ENCODE measurements at regions not wholly inside any gene's neighbourhood (a gene's known extent, or its start where the extent isn't known, plus 50 kb on each side); places are given as distances from the start of the nearest gene placed in this dataset.
A peak's percentile ranks its signal among the peaks of the same experiment; 100 is the strongest.
"Not testable (repeated sequence)": the region's sequence is repeated elsewhere in the genome, so short reads cannot be mapped to it uniquely, and the experiment has no call there.

- no peak for ATAC-seq
- intact Hi-C loops (cut with DNase I), result no loop called here
Measured at GRCh38 chr1:68758666-68759209, 261.9 kb upstream of the DEPDC1 start.

GRCh38 chr1:68767941-68768340 lies 271.1 kb upstream of the DEPDC1 start:
- no peak for ATAC-seq
- intact Hi-C loops (cut with DNase I), result loop anchor here (2.0 kb wide), 1 partner anchor 57 kb away; no protein-coding TSS in a partner anchor
- no peak for DNase-seq (ENCODE audit: low spot score)

More at GRCh38 chr1:68758666-68759209, 261.9 kb upstream of the DEPDC1 start:
- no peak for DNase-seq (ENCODE audit: low spot score)

DNA sequence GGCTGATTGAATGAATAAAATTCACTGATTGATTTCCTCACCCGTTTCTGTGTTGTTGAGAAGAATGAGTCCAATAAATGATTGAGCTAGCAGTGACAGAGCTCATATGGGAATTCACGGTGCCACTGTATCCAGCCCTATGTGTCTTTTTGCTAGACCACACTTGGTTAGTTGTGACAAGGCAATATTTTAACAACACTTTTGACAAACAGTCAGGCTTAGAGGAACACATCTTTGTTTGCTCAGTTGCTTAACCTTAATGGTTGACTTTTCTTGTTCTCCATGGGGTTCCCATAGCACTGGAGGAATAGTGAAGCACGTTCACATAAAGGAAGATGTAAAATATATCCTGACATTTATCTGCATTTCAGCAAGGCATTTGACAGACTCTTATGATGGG lies 273.9 kb upstream of the DEPDC1 start:
- ATAC-seq, result no peak
- no peak for DNase-seq (ENCODE audit: low spot score)
- intact Hi-C loops (cut with DNase I), result no loop called here

DNA sequence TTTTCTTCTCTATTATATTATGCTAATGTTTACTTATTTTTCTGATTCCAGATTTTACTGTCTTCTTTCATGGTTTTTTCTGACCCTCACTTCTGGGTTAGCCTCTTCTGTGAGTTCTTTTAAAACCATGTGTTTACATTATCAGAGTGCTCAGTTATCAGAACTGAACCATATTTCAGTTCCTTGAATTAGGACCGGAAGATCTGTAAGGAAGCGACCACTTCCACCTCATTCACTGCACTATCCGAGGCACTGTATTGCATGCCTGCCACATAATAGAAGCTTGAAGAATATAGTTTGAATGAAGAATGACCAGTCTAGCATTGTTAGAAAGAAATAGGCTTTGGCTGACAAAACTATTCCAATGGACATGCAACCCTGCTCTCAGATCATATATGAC lies 281.0 kb upstream of the DEPDC1 start:
- DNase-seq (ENCODE audit: low spot score), result no peak
- intact Hi-C loops (cut with DNase I), result no loop called here
- no peak for ATAC-seq

DNA sequence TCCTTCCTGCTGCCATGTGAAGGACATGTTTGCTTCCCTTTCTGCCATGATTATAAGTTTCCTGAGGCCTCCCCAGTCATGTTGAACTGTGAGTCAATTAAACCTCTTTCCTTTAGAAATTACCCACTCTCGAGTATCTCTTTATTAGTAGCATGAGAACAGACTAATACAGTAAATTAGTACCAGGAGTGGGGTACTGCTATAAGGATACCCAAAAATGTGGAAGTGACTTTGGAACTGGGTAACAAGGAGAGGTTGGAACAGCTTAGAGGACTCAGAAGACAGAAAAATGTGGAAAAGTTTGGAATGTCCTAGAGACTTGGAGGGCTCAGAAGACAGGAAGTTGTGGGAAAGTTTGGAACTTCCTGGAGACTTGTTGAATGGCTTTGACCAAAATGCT lies 283.0 kb upstream of the DEPDC1 start:
- ATAC-seq; intact Hi-C loops (cut with DNase I); DNase-seq (ENCODE audit: low spot score): not testable (repeated sequence)

GRCh38 chr1:68780919-68781318 lies 284.0 kb upstream of the DEPDC1 start:
- intact Hi-C loops (cut with DNase I), result no loop called here
- ATAC-seq (no peak), DNase-seq (ENCODE audit: low spot score) (no peak)

DNA sequence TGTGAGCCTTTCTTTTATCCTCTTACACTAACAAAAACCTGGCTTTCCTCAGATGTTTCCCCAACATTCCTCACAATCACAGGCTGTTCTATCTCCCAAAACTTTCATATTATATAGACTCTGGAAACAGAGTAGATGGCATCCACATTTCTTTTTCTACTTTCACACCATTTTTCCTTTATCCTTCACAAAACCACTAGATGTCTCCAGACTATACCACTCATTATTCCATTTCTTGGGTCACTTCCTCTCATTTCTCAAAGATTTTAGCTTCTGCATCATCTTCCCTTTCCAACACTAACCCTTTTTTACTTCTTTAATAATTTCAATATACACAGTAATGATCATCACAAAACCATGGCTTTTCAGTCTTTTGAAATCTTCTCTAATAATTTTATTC lies 286.0 kb upstream of the DEPDC1 start:
- DNase-seq (ENCODE audit: low spot score) (no peak), ATAC-seq (no peak)
- intact Hi-C loops (cut with DNase I), result no loop called here

- ATAC-seq (no peak), DNase-seq (ENCODE audit: low spot score) (no peak)
- intact Hi-C loops (cut with DNase I), result no loop called here
Measured at GRCh38 chr1:68785328-68785727, 288.4 kb upstream of the DEPDC1 start.

GRCh38 chr1:68788762-68789161 lies 291.9 kb upstream of the DEPDC1 start:
- ATAC-seq (no peak), DNase-seq (ENCODE audit: low spot score) (no peak)
- intact Hi-C loops (cut with DNase I), result no loop called here

- no peak for ATAC-seq
- DNase-seq (ENCODE audit: low spot score), result no peak
- intact Hi-C loops (cut with DNase I), result no loop called here
Measured at GRCh38 chr1:68791800-68792199, 294.9 kb upstream of the DEPDC1 start.

GRCh38 chr1:68795956-68796355 lies 299.1 kb upstream of the DEPDC1 start:
- intact Hi-C loops (cut with DNase I), result no loop called here
- DNase-seq (ENCODE audit: low spot score) (no peak), ATAC-seq (no peak)

GRCh38 chr1:68796888-68797287 lies 300.0 kb upstream of the DEPDC1 start:
- no peak for ATAC-seq

DNA sequence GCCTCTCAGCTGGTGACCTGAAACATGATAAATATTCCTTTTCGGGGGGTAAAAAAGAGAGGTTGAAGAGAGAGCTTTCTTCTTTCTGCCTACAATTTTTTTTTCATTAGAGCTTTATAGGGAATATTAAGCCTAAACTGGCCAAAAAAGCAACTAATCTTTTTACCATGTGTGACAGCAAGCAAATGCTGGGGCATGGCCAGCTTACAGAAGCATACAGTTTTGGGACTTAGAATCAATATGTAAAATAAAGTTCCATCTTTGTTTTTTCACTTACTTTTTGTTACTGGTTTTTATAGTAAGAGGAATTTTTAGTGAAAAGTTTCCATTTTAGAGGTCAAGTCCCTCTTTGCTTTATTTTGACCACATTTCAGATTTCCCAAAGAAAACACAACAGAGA lies 301.2 kb upstream of the DEPDC1 start:
- ATAC-seq (no peak), DNase-seq (ENCODE audit: low spot score) (no peak)
- intact Hi-C loops (cut with DNase I), result no loop called here

More at GRCh38 chr1:68796888-68797287, 300.0 kb upstream of the DEPDC1 start:
- intact Hi-C loops (cut with DNase I), result no loop called here
- no peak for DNase-seq (ENCODE audit: low spot score)

GRCh38 chr1:68799096-68799495 lies 302.2 kb upstream of the DEPDC1 start:
- ATAC-seq (peak; percentile 56), DNase-seq (ENCODE audit: low spot score) (no peak)
- intact Hi-C loops (cut with DNase I), result no loop called here

DNA sequence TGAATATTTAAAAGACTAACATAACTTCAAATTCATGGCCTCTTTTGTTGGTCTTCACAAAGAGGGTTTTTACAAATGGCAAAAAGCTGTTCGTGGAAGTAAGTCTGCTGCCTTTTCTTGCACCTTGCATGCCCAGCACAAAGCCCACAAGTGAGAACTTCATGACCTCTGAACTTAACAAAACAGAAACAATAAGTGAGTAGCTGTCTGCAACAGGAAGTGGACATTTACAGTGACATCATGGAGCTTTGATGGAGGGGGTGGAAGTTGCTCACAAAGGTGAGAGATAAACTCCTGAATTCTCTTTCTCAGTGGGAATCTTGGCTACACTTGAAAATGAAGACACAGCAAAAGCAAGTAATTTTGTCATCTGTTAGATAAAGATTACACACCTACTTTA lies 303.3 kb upstream of the DEPDC1 start:
- DNase-seq (ENCODE audit: low spot score) (no peak), ATAC-seq (no peak)
- intact Hi-C loops (cut with DNase I), result no loop called here

GRCh38 chr1:68801440-68801839 lies 304.6 kb upstream of the DEPDC1 start:
- intact Hi-C loops (cut with DNase I), result no loop called here
- no peak for ATAC-seq

DNA sequence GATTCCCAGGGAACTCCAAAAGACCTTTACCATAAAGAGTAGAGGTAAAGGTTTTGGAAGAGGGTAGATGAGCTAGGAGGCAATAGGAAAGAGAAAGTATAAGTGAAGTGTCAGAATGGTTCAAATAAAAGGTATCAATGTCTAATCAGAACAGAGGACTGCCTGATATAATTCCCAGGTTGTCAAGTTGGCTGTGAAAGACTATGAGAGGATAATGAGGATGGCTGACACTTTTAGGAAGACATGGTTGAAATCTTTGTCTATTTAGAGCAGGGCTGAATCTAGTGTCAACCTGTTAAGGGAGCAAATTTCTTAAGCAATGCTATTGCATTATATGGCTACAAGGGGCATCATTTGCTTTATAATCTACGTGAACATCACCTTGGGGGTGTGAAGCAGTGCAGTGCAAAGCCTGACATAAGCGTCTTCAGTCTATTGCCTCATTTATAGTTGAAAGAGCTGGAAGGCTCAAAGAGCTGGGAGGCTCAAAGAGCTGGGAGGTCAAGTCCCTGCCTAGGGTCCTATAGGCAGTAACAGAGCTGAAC lies 308.3 kb upstream of the DEPDC1 start:
- intact Hi-C loops (cut with DNase I), result no loop called here
- no peak for DNase-seq (ENCODE audit: low spot score)
- no peak for ATAC-seq

More at GRCh38 chr1:68801440-68801839, 304.6 kb upstream of the DEPDC1 start:
- DNase-seq (ENCODE audit: low spot score), result no peak

- DNase-seq (ENCODE audit: low spot score) (no peak), ATAC-seq (no peak)
- intact Hi-C loops (cut with DNase I), result no loop called here
Measured at GRCh38 chr1:68808351-68808750, 311.5 kb upstream of the DEPDC1 start.

DNA sequence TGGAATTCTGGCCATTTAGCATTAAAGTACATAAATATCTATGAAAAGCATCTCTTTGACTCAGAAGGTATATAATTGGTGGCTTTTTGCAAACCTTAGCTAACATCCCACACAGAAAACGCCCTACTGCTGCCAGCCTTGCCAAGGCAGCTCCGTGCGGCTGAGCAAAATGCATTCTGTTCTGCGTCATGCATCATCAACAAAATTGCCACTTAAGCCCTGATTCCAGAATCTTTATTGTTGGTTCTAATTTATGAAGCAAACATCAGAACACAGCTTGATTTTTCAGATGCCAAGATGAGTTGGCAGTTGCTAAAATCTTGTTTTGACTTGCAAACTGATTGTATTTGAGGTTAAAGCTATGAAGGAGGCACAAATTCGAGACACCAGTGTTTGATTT lies 314.9 kb upstream of the DEPDC1 start:
- DNase-seq (ENCODE audit: low spot score) (no peak), ATAC-seq (no peak)
- intact Hi-C loops (cut with DNase I), result no loop called here

DNA sequence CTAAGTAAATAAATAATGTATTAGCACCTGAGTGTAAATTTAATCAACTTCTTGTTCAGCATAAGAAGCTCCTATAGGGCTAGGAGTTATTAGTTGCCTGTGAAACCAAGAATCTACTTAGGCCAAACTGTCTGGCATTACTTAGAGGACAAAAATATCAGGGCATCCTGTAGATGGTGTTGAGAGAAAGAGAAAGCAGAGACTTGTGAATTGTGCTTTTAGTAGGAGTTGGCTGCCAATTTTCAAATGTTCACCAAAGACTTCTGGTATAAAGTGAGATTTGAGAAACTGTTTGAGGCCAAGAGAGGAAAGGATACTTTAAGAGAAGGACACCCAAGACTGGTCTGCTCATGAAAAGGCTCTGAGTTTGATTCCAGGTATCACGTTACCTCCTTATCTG lies 315.5 kb upstream of the DEPDC1 start:
- ATAC-seq (no peak), DNase-seq (ENCODE audit: low spot score) (no peak)
- intact Hi-C loops (cut with DNase I), result no loop called here

GRCh38 chr1:68814067-68814466 lies 317.2 kb upstream of the DEPDC1 start:
- intact Hi-C loops (cut with DNase I), result no loop called here
- DNase-seq (ENCODE audit: low spot score) (no peak), ATAC-seq (no peak)

Data from sciatic nerve (tissue), 2 donors.